SK-N-DZ (cell line): ENCODE measurements at regions not wholly inside any gene's neighbourhood (a gene's known extent, or its start where the extent isn't known, plus 50 kb on each side); places are given as distances from the start of the nearest gene placed in this dataset.
A peak's percentile ranks its signal among the peaks of the same experiment; 100 is the strongest.
"Not testable (repeated sequence)": the region's sequence is repeated elsewhere in the genome, so short reads cannot be mapped to it uniquely, and the experiment has no call there.

Experiments
- DNase-seq: peaks from one replicate; pipeline ENCODE4 v3.0.0-alpha.2; 2015; ENCODE audit warnings: low spot score
- small RNA-seq, 2 experiments: library from RNA; depleted of rRNA; stranded (forward); fragments of <200 nt; gene quantifications; one replicate each; pipeline ENCODE3, GENCODE V24; 2014

DNA sequence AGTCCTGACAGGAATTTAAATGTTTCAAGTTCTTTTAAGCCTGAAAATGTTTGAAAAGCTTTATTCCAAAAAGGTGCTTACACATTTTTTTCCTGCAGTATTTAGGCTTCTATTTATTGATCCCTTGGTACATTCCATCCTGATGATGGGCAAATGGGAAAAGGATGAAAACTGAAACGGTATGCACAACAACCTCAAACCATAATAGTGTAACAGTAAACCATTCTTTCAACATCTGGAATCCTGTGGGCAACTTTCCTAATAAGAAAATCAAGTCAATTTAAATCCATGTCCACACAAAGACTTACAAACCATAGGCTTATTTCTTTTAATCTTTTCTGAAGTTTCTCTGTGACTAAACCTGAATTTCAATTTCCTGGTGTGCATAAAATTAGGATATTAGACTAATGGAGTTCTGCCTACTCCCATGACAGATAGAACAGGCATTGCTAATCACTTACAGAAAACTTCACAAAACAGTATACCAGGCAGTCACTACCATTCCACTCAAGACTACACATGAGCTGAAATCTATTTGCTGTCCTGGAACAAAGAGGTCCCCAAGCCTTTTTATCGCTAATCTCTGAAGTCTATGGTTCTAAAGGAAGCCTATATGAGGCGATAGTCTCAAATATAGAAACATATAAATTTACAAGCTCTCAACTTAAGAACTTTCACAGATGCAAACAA, 103.3 kb downstream of the DLEU7 start:
- no peak for DNase-seq

- no peak for DNase-seq
Measured at GRCh38 chr13:50742353-50742752, 101.1 kb downstream of the DLEU7 start.

- no peak for DNase-seq
Measured at GRCh38 chr13:50742968-50743367, 100.5 kb downstream of the DLEU7 start.

DNA sequence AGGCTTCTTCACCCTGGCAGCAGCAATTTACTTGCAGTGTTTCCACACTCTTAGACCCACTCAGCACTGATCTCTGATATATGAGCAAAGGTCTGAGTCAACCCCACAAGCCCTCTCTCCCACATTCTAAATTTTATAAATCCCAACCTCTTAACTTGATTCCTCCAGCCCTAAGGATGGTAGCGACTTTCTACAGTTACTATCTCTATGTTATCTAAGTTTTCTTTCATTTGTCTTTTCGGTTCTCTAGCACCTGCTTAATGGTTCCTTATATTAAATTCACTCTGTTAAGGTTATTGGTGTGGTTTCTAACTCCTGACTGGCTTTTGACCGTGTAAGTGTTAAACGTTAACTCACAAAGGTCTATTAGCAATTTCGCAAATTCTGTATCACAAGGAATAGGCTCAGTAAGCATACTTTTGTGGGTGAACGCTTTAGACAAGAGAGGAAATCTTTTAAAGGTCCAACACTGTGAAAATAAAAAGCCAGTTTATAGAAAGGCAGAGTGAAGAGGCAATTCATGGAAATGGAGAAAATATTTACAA, 99.3 kb downstream of the DLEU7 start:
- no peak for DNase-seq

DNA sequence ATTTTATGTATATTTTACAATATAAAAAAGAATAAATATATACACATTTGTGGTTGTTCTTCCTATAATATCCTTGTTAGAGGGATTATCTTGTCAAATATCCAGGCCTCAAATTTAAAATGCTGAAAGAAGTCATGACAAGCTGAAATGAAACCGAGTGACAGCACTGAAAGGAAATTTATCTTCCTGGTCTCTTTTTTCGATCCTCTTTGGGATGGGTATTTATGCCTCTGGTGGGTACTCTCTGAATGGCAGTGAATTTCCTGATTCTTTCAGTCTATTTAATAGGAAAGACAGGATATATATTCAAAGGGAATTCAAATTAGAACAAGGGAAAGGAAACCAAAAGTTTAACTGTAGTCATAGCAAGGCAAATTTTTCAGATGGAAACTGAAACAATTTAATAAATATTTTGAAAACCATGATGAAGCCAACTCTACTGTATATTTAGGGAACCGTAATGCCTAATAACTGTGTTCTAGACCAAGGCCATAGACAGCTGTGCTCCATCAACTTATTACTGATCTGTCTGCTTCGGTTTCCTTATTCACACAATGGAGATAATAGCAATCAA, 97.9 kb downstream of the DLEU7 start:
- no peak for DNase-seq

GRCh38 chr13:50747737-50748350, 95.6 kb downstream of the DLEU7 start:
- DNase-seq = no peak

GRCh38 chr13:50753221-50753620, 90.3 kb downstream of the DLEU7 start:
- DNase-seq = not testable (repeated sequence)

GRCh38 chr13:50755862-50756685, 87.4 kb downstream of the DLEU7 start:
- DNase-seq = not testable (repeated sequence)

- no peak for DNase-seq
Measured at GRCh38 chr13:50757008-50757407, 86.5 kb downstream of the DLEU7 start.

DNA sequence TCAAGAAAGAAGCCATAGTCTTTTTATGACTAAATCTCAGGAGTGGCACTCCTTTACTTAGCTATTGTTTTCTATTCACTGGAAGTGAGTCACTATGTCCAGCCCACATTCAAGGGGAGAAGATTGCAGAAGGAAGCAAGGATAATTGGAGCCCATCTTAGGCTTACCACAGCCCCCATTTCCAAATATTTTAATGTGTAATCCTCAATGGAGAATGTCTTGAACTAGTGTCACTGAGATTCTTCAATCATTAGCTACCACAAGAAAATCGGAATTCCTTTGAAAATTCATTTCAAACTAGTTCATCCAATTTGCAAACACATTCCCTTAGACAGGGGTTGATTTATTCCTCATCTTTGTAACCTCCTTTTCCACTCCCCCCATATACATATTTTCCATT, 84.7 kb downstream of the DLEU7 start:
- DNase-seq = no peak

DNA sequence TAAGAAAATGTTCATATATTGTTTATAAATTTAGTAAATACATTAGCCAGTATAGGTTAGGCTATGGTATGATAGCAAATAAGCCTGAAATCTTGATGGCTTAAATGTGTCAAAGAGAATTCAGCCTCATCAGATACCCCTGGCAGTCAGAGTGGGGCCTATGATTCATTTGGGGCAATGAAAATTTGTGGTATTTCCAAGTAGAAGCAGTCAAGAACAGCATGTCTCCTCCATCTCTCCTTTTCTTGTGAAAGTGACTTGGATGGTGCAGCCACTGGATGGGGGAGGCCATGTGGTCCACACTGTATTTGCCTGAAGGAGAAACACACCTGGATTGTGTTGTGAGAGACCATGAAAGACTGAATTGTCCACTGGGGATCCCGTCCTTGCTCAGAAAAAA, 82.7 kb downstream of the DLEU7 start:
- DNase-seq = no peak

DNA sequence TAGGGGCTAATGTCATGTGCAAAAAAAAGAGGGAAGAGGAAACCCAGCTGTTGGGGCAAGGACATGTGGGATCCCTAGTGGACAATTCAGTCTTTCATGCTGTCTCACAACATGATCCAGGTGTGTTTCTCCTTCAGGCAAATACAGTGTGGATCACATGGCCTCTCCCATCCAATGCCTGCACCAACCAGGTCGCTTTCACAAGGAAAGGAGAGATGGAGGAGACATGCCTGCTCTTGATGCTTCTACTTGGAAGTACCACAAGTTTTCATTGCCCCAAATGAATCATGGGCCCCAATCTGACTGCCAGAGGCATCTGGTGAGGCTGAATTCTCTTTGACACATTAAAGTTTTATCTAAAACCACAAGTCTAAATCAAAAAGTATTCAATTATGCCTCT, 82.1 kb downstream of the DLEU7 start:
- no peak for DNase-seq

DNA sequence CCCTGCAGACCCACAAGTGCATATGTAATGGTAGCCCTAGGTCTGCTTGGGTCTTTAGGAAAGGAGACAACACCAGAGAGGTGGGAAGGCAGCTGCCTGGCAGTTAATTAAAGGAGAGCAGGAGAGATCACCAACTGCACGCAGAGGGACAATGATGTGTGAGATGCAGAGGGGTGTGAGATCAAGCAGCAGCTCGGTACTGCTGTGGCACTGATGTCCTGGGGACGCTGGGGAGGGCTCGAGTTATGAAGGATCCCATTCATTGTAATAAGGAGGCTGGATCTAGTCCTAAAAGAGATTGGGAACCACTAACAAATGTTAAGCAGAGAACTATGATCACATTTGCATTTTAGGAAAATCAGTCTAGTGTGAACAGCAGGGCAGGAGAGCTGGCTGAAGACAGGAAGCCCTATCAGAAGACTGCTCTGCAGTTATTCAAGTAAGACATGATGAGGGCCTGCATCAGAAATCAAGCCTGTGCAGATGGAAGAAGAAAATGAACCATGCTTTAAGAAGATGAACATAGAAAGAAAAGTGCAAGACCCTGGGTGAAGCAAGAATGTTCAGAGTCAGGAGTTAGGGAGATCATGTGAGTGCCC, 80.4 kb downstream of the DLEU7 start:
- DNase-seq = no peak

DNA sequence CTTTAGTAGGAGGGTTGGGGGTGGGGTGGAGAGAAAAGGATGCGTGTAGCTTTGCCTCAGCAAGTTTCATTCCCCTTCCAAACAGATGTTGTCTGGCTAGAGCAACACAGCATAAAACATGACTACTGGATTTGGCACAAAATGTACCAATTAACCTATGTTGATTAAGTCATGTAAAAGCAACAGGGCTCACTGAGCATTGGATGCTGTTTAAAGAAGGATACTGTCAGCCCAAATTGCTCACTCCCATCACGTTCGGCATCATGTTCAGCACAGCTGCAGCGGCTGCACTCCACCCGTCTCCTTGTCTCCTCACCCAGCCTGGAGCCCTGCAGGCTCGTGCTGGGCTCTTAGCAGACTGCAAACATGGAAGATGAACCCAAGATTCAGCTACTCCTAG, 77.5 kb downstream of the DLEU7 start:
- peak; percentile 20 for DNase-seq

DNA sequence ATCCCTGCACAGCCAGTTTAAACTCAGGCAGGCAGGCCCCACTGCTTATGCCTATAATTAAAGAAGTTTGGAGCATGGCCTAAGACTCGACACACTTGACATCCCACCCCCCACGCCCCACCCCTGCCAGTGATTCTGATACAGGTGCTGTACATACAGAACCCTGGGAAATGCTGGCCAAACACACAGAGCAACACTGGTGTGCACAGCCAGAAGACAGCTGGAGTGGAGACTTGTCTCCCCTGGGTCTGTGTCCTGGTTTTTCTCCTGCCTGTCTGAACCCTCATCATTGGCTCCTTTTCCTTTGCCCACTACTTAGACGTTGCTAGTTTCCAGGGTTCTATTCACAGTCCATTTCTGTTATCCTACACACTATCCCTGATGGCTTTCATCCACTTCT, 76.8 kb downstream of the DLEU7 start:
- DNase-seq = no peak

DNA sequence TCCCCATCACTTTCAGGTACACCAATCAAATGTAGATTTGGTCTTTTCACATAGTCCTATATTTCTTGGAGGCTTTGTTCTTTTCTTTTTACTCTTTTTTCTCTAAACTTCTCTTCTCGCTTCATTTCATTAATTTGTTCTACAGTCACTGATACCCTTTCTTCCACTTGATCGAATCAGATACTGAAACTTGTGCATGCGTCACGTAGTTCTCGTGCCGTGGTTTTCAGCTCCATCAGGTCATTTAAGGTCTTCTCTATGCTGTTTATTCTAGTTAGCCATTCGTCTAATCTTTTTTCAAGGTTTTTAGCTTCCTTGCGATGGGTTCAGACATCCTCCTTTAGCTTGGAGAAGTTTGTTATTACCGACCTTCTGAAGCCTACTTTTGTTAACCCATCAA, 70.6 kb downstream of the DLEU7 start:
- not testable (repeated sequence) for DNase-seq

Small RNA genes lying in the stretch of these regions (small RNA-seq; reads per million reads assigned to genes)
- gene RF02109 = 0 reads per million in 2 experiments
- gene RF02110 = 0 reads per million in 2 experiments
